ENCODE measurements at regions not wholly inside any gene's neighbourhood (a gene's known extent, or its start where the extent isn't known, plus 50 kb on each side); places are given as distances from the start of the nearest gene placed in this dataset.

- TF ChIP-seq JUND (IDR thresholded peaks at IDR 0.05) (no peak), TAF1 (conservative IDR thresholded peaks at IDR 0.05) (no peak), GABPA (IDR thresholded peaks at IDR 0.05 in 1 of 2, conservative IDR thresholded peaks at IDR 0.05 in 1 of 2) (no peak), SP1 (IDR thresholded peaks at IDR 0.05) (no peak), CTCF (IDR thresholded peaks at IDR 0.05; ENCODE audit: low read depth, low read length, missing input control) (no peak), ATF3 (IDR thresholded peaks at IDR 0.05) (no peak), HNF4A (conservative IDR thresholded peaks at IDR 0.05) (no peak), HNF4G (IDR thresholded peaks at IDR 0.05) (no peak), RAD21 (IDR thresholded peaks at IDR 0.05) (no peak), FOXA2 (IDR thresholded peaks at IDR 0.05) (no peak), YY1 (IDR thresholded peaks at IDR 0.05) (no peak), REST (IDR thresholded peaks at IDR 0.05) (no peak), ZBTB33 (IDR thresholded peaks at IDR 0.05) (no peak), RXRA (IDR thresholded peaks at IDR 0.05) (no peak), FOXA1 (IDR thresholded peaks at IDR 0.05) (no peak)
- 89% methylated on average over 7 of the region's 7 CpGs for WGBS
- H3K27ac ChIP-seq (ENCODE audit: low read depth in 1 of 2, low read length in 2 of 2), result no peak overlapping the region
- no peak overlapping the region for H3K9ac ChIP-seq (ENCODE audit: low read depth in 1 of 2, low read length in 2 of 2)
- H3K9me3 ChIP-seq (ENCODE audit: control insufficient read depth in 4 of 4, low read length in 3 of 4), result no peaks in the 10 kb centered on the region
- no peaks in the 10 kb centered on the region for H3K27me3 ChIP-seq (ENCODE audit: control insufficient read depth in 4 of 4, insufficient read depth in 4 of 4, low read length in 3 of 4)
- no peaks in the 10 kb centered on the region for H3K4me1 ChIP-seq (ENCODE audit: control insufficient read depth in 4 of 4, insufficient read depth in 4 of 4, low read length in 3 of 4)
- no peaks in the 10 kb centered on the region for H3K36me3 ChIP-seq (ENCODE audit: control insufficient read depth in 4 of 4, insufficient read depth in 3 of 4, low read depth in 1 of 4, low read length in 3 of 4)
- no peak overlapping the region for H3K4me3 ChIP-seq (ENCODE audit: low read depth in 1 of 3, low read length in 3 of 3)
- DNase-seq (ENCODE audit: low spot score), result no peak
Observed at GRCh38 chr11:116330439-116331185, 442.2 kb downstream of the BUD13 start.
